H7 (cell line): ENCODE measurements at regions not wholly inside any gene's neighbourhood (a gene's known extent, or its start where the extent isn't known, plus 50 kb on each side); places are given as distances from the start of the nearest gene placed in this dataset.
"Not testable (repeated sequence)": the region's sequence is repeated elsewhere in the genome, so short reads cannot be mapped to it uniquely, and the experiment has no call there.

ENCODE experiments used
- DNase-seq: peaks from one replicate; pipeline ENCODE4 v3.0.0; 2012
- H3K27me3 ChIP-seq: 2 replicates; pipeline ENCODE4 v1.6.0; 2011; ENCODE audit warnings: mild to moderate bottlenecking, low read length; ENCODE audit not compliant: control insufficient read depth, insufficient read depth
- H3K36me3 ChIP-seq: replicated peaks from 2 replicates; pipeline ENCODE4 v1.5.1; 2011; ENCODE audit warnings: low read length; ENCODE audit not compliant: control insufficient read depth, insufficient read depth
- H3K4me3 ChIP-seq: 2 replicates; pipeline ENCODE4 v1.5.1; 2011; ENCODE audit warnings: low read depth, mild to moderate bottlenecking, control low read depth, low read length, moderate library complexity; ENCODE audit not compliant: insufficient read depth

GRCh38 chr10:65123120-65123519, 1601.9 kb downstream of the REEP3 start:
- H3K4me3 ChIP-seq: no peak overlapping the region
- H3K36me3 ChIP-seq: no peaks in the 10 kb centered on the region
- no peaks in the 10 kb centered on the region for H3K27me3 ChIP-seq
- no peak for DNase-seq

- Histone ChIP-seq H3K36me3 (no peaks in the 10 kb centered on the region), H3K4me3 (no peak overlapping the region), H3K27me3 (no peaks in the 10 kb centered on the region)
- DNase-seq: no peak
Observed at GRCh38 chr10:65125212-65125611, 1604.0 kb downstream of the REEP3 start.

DNA sequence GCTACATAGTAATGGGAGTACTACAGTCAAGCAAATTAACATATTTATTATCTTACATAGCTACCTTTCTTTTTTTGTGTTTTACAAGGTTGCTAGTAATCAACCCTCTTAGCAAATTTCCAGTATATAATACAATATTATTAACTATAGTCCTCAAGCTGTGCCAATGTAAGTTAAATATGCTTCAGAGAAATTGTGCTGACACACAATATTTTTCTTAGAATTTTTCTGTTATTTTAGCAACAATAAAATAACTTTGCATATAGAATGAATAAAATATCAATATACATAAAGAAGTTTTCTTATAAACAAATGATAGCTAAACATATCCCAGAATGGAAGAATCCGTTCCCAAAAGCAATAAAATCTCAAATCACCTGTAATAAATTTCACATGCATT, 1605.1 kb downstream of the REEP3 start:
- no peak for DNase-seq
- Histone ChIP-seq H3K27me3 (no peaks in the 10 kb centered on the region), H3K4me3 (no peak overlapping the region), H3K36me3 (no peaks in the 10 kb centered on the region)

- Histone ChIP-seq H3K4me3 (no peak overlapping the region), H3K27me3 (no peaks in the 10 kb centered on the region)
- no peak for DNase-seq
Observed at GRCh38 chr10:65128277-65128676, 1607.1 kb downstream of the REEP3 start.

GRCh38 chr10:65130162-65130758, 1609.1 kb downstream of the REEP3 start:
- Histone ChIP-seq H3K36me3 (no peaks in the 10 kb centered on the region), H3K4me3 (no peak overlapping the region), H3K27me3 (no peaks in the 10 kb centered on the region)
- DNase-seq: no peak

More at GRCh38 chr10:65128277-65128676, 1607.1 kb downstream of the REEP3 start:
- H3K36me3 ChIP-seq: no peaks in the 10 kb centered on the region

DNA sequence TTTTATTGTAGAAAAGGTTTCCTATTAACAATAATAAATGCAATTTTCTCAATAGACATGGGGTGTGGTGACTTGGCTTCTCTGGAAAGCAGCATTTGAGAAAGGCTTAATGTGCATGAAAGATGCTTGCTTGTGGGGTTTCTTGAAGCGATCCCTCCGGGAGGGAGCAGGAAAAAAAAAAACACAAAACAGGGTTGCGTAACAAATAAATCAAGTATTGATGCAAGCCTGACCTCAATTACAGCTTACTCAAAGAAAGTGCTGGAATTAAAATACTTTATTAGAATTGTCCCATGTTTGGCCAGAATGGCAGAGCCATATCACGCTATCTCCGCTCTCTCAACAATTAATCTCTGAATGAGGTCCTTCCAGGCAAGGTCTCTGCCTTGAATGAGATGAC, 1612.5 kb downstream of the REEP3 start:
- Histone ChIP-seq H3K36me3 (no peaks in the 10 kb centered on the region), H3K4me3 (no peak overlapping the region), H3K27me3 (no peaks in the 10 kb centered on the region)
- DNase-seq: no peak

DNA sequence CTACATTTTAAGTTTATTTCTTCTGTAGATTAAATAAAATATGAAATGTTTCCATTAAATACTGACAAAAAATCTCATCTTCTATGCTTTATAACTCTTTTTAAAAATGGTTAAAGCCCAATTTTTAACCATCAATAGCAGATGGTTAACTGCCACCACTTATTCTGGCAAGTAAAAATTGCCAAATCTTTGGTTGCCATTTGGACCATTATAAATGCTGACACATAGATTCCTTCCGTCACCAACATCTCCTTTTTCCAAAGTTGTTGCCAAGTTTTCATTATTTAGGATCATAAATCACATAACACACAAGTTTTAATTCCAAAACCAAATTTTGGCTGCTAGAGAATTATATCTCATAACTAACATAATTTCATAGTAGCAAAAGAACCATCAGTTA, 1614.3 kb downstream of the REEP3 start:
- no peaks in the 10 kb centered on the region for H3K27me3 ChIP-seq
- no peak overlapping the region for H3K4me3 ChIP-seq

GRCh38 chr10:65142641-65143435, 1621.6 kb downstream of the REEP3 start:
- Histone ChIP-seq H3K27me3 (no peaks in the 10 kb centered on the region), H3K4me3 (no peak overlapping the region), H3K36me3 (no peaks in the 10 kb centered on the region)
- no peak for DNase-seq

More for the DNA sequence above, 1614.3 kb downstream of the REEP3 start:
- DNase-seq: no peak
- no peaks in the 10 kb centered on the region for H3K36me3 ChIP-seq

DNA sequence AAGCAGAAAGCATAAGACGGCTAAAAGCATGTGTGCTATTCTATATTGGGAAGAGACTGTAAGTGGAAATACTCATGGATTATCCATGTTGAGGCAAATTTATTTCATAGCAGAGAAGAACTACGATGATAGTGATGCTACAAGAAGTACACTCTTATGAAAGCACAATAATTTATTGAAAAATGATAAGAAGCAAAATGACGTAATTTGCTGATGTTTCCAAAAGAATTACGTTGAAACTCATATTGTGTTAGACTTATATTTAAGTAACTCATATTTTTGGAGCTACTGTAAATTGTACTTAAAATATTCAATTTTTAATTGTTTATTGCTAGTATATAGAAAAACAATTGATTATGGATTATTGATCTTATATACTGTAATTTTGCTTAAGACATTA, 1622.5 kb downstream of the REEP3 start:
- Histone ChIP-seq H3K27me3 (no peaks in the 10 kb centered on the region), H3K4me3 (no peak overlapping the region), H3K36me3 (no peaks in the 10 kb centered on the region)
- DNase-seq: no peak

- Histone ChIP-seq H3K36me3 (no peaks in the 10 kb centered on the region), H3K4me3 (no peak overlapping the region), H3K27me3 (no peaks in the 10 kb centered on the region)
- no peak for DNase-seq
Observed at GRCh38 chr10:65149878-65150277, 1628.7 kb downstream of the REEP3 start.

GRCh38 chr10:65166272-65166671, 1645.1 kb downstream of the REEP3 start:
- Histone ChIP-seq H3K36me3 (no peaks in the 10 kb centered on the region), H3K4me3 (no peak overlapping the region), H3K27me3 (no peaks in the 10 kb centered on the region)
- no peak for DNase-seq

DNA sequence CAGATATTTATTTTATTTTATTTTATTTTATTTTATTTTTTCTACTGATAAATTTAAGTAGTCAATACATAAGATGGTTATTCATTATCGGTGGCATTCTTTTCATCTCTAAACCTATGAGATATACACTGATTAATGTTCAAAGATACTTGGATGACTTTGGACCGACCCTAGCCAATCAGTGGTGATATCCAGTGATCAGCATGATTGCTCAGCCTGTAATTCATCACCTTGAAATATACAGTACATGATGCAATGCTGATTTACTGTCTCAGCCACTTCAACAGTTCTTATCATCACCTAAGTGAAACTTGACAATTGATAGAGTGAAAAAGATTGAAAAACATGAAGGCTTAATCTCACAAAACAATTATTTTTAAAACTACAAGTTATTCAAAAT, 1651.0 kb downstream of the REEP3 start:
- no peak for DNase-seq
- H3K36me3 ChIP-seq: no peaks in the 10 kb centered on the region
- no peak overlapping the region for H3K4me3 ChIP-seq
- no peaks in the 10 kb centered on the region for H3K27me3 ChIP-seq

DNA sequence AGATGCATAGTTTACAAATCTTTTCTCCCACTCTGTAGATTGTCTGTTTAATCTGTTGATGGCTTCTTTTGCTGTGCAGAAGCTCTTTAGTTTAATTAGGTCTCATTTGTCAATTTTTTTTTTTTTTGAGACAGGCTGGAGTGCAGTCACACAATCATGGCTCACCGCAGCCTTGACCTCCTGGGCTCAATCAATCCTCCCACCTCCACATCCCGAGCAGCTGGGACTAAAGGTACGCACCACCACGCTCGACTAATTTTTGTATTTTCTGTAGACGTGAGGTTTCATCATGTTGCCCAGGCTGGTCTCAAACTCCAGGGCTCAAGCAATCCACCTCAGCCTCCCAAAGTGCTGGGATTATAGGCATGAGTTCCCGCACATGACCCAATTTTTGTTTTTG, 1655.8 kb downstream of the REEP3 start:
- H3K27me3 ChIP-seq: no peaks in the 10 kb centered on the region
- H3K4me3 ChIP-seq: no peak overlapping the region
- no peaks in the 10 kb centered on the region for H3K36me3 ChIP-seq
- no peak for DNase-seq

DNA sequence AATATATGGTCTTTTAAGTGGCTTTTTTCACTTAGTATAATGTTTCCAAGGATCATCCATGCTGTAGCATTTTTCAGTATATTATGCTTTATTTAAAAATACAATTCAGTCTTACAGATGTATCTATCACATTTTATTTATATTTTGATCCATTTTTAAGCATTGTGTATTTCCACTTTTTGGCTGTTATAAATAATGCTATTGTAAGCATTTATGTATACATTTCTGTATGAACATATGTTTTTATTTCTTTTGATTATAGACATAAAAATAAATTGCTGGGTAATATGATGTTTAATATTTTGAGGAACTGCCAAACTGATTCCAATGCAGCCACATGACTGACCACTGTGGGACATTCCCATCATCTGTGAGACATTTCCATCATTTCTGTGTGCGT, 1662.0 kb downstream of the REEP3 start:
- no peak for DNase-seq
- H3K36me3 ChIP-seq: no peaks in the 10 kb centered on the region
- H3K4me3 ChIP-seq: no peak overlapping the region
- H3K27me3 ChIP-seq: no peaks in the 10 kb centered on the region

GRCh38 chr10:65186668-65187067, 1665.5 kb downstream of the REEP3 start:
- not testable (repeated sequence) for H3K4me3 ChIP-seq, H3K27me3 ChIP-seq, DNase-seq, H3K36me3 ChIP-seq
